AG04450 (cell line): ENCODE measurements at regions not wholly inside any gene's neighbourhood (a gene's known extent, or its start where the extent isn't known, plus 50 kb on each side); places are given as distances from the start of the nearest gene placed in this dataset.

Experiments used
- CTCF ChIA-PET: fragments of 300-600, 350-600 bp; formaldehyde crosslinking; extraction: SDS; loops from one replicate; lab custom pipeline; 2022; ENCODE audit warnings: antibody characterized with exemption, inconsistent platforms; lab: Charles Lee
- POLR2A ChIA-PET: fragments of 350-600 bp; formaldehyde crosslinking; extraction: SDS; loops from one replicate; lab custom pipeline; 2021; ENCODE audit warnings: antibody characterized with exemption, inconsistent platforms; lab: Yijun Ruan, JAX
- DNase-seq: peaks from one replicate; pipeline ENCODE4 v3.0.0-alpha.2; 2011; ENCODE audit warnings: low read depth, low spot score
- H3K27ac ChIP-seq: one replicate; pipeline ENCODE4 v1.5.1; 2012; ENCODE audit warnings: low read depth, low read length, control low read depth
- H3K27me3 ChIP-seq: one replicate; pipeline ENCODE4 v1.6.0; 2012; ENCODE audit warnings: low read length; ENCODE audit not compliant: control insufficient read depth, insufficient read depth
- H3K4me3 ChIP-seq: 2 replicates; pipeline ENCODE4 v1.5.1; 2011; ENCODE audit warnings: mild to moderate bottlenecking, low read depth, low read length, control low read depth
- H3K9me3 ChIP-seq: 2 replicates; pipeline ENCODE4 v1.5.1; 2012; ENCODE audit warnings: low read length; ENCODE audit not compliant: control insufficient read depth, insufficient read depth
- TF ChIP-seq, protein P1 (sequence below): IDR thresholded peaks from 2 replicates; pipeline ENCODE4 v1.5.1; 2011; ENCODE audit warnings: low read depth, low read length, control low read depth, inconsistent platforms

DNA sequence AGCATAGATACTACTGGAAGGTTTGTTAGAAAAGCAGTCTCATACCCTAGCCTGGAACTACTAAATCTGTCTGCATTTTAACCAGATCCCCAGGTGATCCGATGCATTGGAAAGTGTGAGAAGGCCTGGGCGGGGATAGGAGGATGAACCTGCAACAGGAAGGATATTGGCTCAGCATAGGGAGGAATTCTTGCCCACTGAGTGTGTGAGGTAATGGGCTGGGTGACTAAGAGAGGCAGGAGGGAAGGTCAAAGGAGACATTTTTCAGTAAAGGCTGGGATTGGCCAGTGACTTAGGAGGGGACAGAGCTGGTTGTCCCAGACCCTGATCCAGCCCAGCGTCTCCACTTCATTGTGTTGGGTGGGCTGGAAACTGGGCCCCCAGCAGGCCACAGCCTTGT, 191.0 kb upstream of the LRFN2 start:
- DNase-seq: no peak
- Histone ChIP-seq H3K27me3 (no peaks in the 10 kb centered on the region), H3K27ac (no peak overlapping the region), H3K9me3 (no peaks in the 10 kb centered on the region), H3K4me3 (no peak overlapping the region)
- TF ChIP-seq, protein P1, sequence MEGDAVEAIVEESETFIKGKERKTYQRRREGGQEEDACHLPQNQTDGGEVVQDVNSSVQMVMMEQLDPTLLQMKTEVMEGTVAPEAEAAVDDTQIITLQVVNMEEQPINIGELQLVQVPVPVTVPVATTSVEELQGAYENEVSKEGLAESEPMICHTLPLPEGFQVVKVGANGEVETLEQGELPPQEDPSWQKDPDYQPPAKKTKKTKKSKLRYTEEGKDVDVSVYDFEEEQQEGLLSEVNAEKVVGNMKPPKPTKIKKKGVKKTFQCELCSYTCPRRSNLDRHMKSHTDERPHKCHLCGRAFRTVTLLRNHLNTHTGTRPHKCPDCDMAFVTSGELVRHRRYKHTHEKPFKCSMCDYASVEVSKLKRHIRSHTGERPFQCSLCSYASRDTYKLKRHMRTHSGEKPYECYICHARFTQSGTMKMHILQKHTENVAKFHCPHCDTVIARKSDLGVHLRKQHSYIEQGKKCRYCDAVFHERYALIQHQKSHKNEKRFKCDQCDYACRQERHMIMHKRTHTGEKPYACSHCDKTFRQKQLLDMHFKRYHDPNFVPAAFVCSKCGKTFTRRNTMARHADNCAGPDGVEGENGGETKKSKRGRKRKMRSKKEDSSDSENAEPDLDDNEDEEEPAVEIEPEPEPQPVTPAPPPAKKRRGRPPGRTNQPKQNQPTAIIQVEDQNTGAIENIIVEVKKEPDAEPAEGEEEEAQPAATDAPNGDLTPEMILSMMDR: no peak
- ChIA-PET POLR2A (no interaction called here), CTCF (no interaction called here)

DNA sequence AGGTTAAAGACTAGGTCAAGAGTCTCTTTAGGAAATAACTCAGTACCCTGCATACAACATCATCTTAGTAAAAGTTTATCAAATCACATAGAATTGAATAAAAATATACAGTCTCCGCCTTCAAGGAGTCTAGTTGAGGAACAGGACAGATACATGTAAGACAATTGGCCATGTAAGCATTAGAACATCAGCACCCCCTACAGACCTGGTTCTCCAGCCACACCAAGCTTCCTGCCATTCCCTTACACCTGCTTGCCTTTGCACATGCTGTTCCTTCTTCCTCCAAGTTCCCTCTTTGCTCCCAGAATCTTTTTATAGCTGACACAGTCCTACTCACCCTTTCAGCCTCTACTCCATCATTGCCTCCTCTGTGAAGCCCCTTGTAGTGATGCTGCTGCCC, 187.8 kb upstream of the LRFN2 start:
- H3K27ac ChIP-seq: no peak overlapping the region
- H3K9me3 ChIP-seq: no peaks in the 10 kb centered on the region
- peaks cover 10% of the 10 kb centered on the region for H3K27me3 ChIP-seq
- H3K4me3 ChIP-seq: no peak overlapping the region
- CTCF ChIA-PET: no interaction called here
- TF ChIP-seq, protein P1: no peak
- POLR2A ChIA-PET: no interaction called here
- no peak for DNase-seq

DNA sequence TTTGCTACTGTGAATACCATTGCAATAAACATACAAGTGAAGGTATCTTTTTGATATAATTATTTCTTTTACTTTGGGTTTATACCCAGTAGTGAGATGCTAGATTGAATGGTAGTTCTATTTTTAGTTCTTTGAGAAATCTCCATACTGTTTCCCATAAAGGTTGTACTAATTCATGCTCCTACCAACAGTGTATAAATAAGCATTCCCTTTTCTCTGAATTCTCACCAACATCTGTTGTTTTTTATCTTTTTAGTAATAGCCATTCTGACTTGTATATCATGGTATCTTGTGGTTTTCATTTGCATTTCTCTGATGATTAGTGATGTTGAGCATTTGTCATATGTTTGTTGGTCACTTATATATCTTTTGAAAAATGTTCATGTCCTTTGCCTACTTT, 183.6 kb upstream of the LRFN2 start:
- Histone ChIP-seq H3K27ac (no peak overlapping the region), H3K27me3 (peaks cover 10% of the 10 kb centered on the region), H3K4me3 (no peak overlapping the region), H3K9me3 (no peaks in the 10 kb centered on the region)
- TF ChIP-seq, protein P1: no peak
- ChIA-PET CTCF (no interaction called here), POLR2A (no interaction called here)
- no peak for DNase-seq

DNA sequence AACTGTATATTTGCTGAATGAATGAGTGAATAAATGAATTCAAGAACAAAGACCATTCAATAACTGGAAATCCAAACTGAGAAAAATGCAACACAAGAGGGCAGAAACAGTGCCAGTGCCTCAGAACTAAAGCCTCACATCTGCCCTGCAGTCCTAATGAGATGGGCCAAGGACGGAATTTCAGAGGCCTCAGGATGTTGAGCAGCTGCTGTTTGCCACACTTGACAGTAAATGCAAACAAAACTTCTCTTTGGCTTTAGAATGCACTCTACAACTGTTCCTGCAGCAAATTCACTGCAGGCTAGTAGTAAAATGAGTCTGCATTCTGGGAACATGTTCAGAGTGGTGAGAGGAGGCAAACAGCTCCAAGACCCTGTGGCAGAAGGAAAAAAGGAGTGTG, 177.6 kb upstream of the LRFN2 start:
- CTCF ChIA-PET: interaction anchor here (1.5 kb wide), 1 partner anchor 263 kb away, joined by 3 read pairs; no protein-coding TSS in a partner anchor
- TF ChIP-seq, protein P1: no peak
- no peak overlapping the region for H3K4me3 ChIP-seq
- H3K27ac ChIP-seq: no peak overlapping the region
- POLR2A ChIA-PET: no interaction called here
- H3K27me3 ChIP-seq: no peaks in the 10 kb centered on the region
- no peak for DNase-seq
- no peaks in the 10 kb centered on the region for H3K9me3 ChIP-seq

DNA sequence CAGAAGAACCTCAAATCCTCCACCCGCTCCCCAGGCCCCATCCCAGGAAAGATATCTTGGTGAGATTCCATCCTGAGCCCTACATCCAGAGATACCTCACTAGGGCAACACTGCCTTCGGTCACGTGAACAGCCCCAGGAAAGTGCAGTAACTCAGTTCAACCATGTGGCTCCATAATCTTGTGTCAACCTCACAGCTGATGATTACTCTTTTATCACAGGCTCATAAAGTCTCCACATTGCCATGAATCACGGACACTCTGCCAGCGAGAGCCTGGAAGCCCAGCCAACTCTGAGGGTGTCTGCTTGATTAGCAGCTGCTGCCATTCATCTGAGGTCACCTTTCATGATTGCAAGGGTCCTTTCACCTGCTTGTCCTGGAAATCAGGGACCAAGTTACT, 175.8 kb upstream of the LRFN2 start:
- Histone ChIP-seq H3K27me3 (no peaks in the 10 kb centered on the region), H3K9me3 (no peaks in the 10 kb centered on the region), H3K27ac (no peak overlapping the region), H3K4me3 (no peak overlapping the region)
- ChIA-PET POLR2A (no interaction called here), CTCF (no interaction called here)
- TF ChIP-seq, protein P1: no peak
- no peak for DNase-seq
